Right lobe of liver (tissue), 4 donors: ENCODE measurements at regions not wholly inside any gene's neighbourhood (a gene's known extent, or its start where the extent isn't known, plus 50 kb on each side); places are given as distances from the start of the nearest gene placed in this dataset.

ENCODE experiments used
- POLR2A ChIP-seq: fragments of 450-650 bp; IDR thresholded peaks from one replicate; pipeline ENCODE4 v1.6.1; 2017; ENCODE audit warnings: antibody characterized with exemption, mild to moderate bottlenecking
- TF ChIP-seq, protein P1 (sequence below), 4 donors: fragments of 200-600 bp in 3 of 4; fragments of 450-650 bp in 1 of 4; IDR thresholded peaks; one replicate each; pipeline versions ENCODE4 v1.5.1 to v1.8.0; 2016 to 2022; ENCODE audit warnings: antibody characterized with exemption in 4 of 4, mild to moderate bottlenecking in 2 of 4
- donor health status: DM: no; HTN: no; CAD: no.
- donor health status: DM: no; HTN: no; CAD: no.
- donor health status: DM: no; HTN: yes; CAD: no.

DNA sequence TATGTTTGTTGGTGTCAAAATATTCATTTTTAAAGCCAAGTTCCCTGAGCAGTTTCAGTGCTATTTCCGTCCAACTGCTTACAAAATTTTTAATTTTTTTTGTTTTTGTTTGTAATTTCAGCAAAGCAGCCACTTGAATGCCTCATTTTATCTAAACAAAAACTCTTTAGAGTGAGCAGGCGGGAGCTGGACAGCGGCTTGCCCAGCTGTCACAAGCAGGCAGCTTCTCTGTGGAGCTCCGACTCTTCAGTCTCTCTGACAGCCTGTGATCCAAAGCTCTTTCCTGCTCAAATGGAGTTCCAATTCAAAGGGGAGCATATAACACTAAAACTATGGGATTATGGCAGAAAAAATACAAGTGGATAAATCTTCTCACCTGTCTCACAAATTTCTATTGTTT lies 618.3 kb upstream of the PCDH20 start:
- TF ChIP-seq, protein P1, sequence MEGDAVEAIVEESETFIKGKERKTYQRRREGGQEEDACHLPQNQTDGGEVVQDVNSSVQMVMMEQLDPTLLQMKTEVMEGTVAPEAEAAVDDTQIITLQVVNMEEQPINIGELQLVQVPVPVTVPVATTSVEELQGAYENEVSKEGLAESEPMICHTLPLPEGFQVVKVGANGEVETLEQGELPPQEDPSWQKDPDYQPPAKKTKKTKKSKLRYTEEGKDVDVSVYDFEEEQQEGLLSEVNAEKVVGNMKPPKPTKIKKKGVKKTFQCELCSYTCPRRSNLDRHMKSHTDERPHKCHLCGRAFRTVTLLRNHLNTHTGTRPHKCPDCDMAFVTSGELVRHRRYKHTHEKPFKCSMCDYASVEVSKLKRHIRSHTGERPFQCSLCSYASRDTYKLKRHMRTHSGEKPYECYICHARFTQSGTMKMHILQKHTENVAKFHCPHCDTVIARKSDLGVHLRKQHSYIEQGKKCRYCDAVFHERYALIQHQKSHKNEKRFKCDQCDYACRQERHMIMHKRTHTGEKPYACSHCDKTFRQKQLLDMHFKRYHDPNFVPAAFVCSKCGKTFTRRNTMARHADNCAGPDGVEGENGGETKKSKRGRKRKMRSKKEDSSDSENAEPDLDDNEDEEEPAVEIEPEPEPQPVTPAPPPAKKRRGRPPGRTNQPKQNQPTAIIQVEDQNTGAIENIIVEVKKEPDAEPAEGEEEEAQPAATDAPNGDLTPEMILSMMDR (IDR thresholded peaks at IDR 0.05) = no peak
- TF ChIP-seq POLR2A = no peak
